NCI-H69 (cell line): ENCODE measurements at regions not wholly inside any gene's neighbourhood (a gene's known extent, or its start where the extent isn't known, plus 50 kb on each side); places are given as distances from the start of the nearest gene placed in this dataset.
"Not testable (repeated sequence)": the region's sequence is repeated elsewhere in the genome, so short reads cannot be mapped to it uniquely, and the experiment has no call there.

Source experiments
- DNase-seq: peaks from one replicate; lab custom pipeline; 2025; lab: John Stamatoyannopoulos, UW

- DNase-seq = no peak
Measured at GRCh38 chr16:65624666-65625065, 502.8 kb upstream of the CDH11 start.

- no peak for DNase-seq
Measured at GRCh38 chr16:65624229-65624628, 502.4 kb upstream of the CDH11 start.

- no peak for DNase-seq
Measured at GRCh38 chr16:65622871-65623270, 501.0 kb upstream of the CDH11 start.

GRCh38 chr16:65622151-65622550 lies 500.3 kb upstream of the CDH11 start:
- no peak for DNase-seq

- no peak for DNase-seq
Measured at GRCh38 chr16:65621640-65622039, 499.8 kb upstream of the CDH11 start.

- no peak for DNase-seq
Measured at GRCh38 chr16:65619606-65620005, 497.7 kb upstream of the CDH11 start.

GRCh38 chr16:65618931-65619330 lies 497.1 kb upstream of the CDH11 start:
- DNase-seq = no peak

GRCh38 chr16:65618333-65618732 lies 496.5 kb upstream of the CDH11 start:
- DNase-seq = no peak

GRCh38 chr16:65617421-65617820 lies 495.6 kb upstream of the CDH11 start:
- no peak for DNase-seq

GRCh38 chr16:65608455-65608854 lies 486.6 kb upstream of the CDH11 start:
- DNase-seq = no peak

GRCh38 chr16:65604771-65605170 lies 482.9 kb upstream of the CDH11 start:
- no peak for DNase-seq

GRCh38 chr16:65601781-65602180 lies 479.9 kb upstream of the CDH11 start:
- DNase-seq = no peak

- DNase-seq = no peak
Measured at GRCh38 chr16:65600629-65601028, 478.8 kb upstream of the CDH11 start.

GRCh38 chr16:65600046-65600445 lies 478.2 kb upstream of the CDH11 start:
- no peak for DNase-seq

GRCh38 chr16:65598621-65599020 lies 476.8 kb upstream of the CDH11 start:
- DNase-seq = no peak

- no peak for DNase-seq
Measured at GRCh38 chr16:65583498-65583897, 461.6 kb upstream of the CDH11 start.

GRCh38 chr16:65579050-65579449 lies 457.2 kb upstream of the CDH11 start:
- no peak for DNase-seq

GRCh38 chr16:65576631-65577030 lies 454.8 kb upstream of the CDH11 start:
- no peak for DNase-seq

GRCh38 chr16:65576139-65576538 lies 454.3 kb upstream of the CDH11 start:
- DNase-seq = no peak

GRCh38 chr16:65574326-65574966 lies 452.6 kb upstream of the CDH11 start:
- DNase-seq = no peak

- DNase-seq = no peak
Measured at GRCh38 chr16:65572156-65572555, 450.3 kb upstream of the CDH11 start.

GRCh38 chr16:65570261-65570660 lies 448.4 kb upstream of the CDH11 start:
- no peak for DNase-seq

- DNase-seq = no peak
Measured at GRCh38 chr16:65559846-65560245, 438.0 kb upstream of the CDH11 start.

- not testable (repeated sequence) for DNase-seq
Measured at GRCh38 chr16:65549689-65550088, 427.8 kb upstream of the CDH11 start.

- DNase-seq = no peak
Measured at GRCh38 chr16:65548470-65548869, 426.6 kb upstream of the CDH11 start.
